Thyroid gland (tissue), 4 donors: ENCODE measurements at regions not wholly inside any gene's neighbourhood (a gene's known extent, or its start where the extent isn't known, plus 50 kb on each side); places are given as distances from the start of the nearest gene placed in this dataset.

Experiments used
- DNase-seq, 2 donors: peaks; one replicate each; pipeline ENCODE4 v3.0.0-alpha.2; 2019
- H3K27ac ChIP-seq, 3 donors: fragments of 200-600 bp; sonication (generic); 1 replicate in 2 of 3; 2 replicates in 1 of 3; pipeline ENCODE4 v1.5.1; 2016 to 2019; ENCODE audit warnings: mild to moderate bottlenecking in 1 of 3, moderate library complexity in 1 of 3
- H3K27me3 ChIP-seq: fragments of 200-600 bp; sonication (generic); one replicate; pipeline ENCODE4 v1.5.1; 2019
- H3K36me3 ChIP-seq, 2 donors: fragments of 200-600 bp; sonication (generic); one replicate each; pipeline ENCODE4 v1.5.1; 2016 to 2019
- H3K4me1 ChIP-seq, 2 donors: fragments of 200-600 bp; sonication (generic); one replicate each; pipeline ENCODE4 v1.5.1; 2017 to 2019
- H3K4me3 ChIP-seq, 3 donors: fragments of 200-600 bp; sonication (generic); replicated peaks in 1 of 3; 1 replicate in 2 of 3; 2 replicates in 1 of 3; pipeline ENCODE4 v1.5.1; 2016; ENCODE audit warnings: mild to moderate bottlenecking in 1 of 3
- H3K9me3 ChIP-seq: fragments of 200-600 bp; sonication (generic); one replicate; pipeline ENCODE4 v1.5.1; 2017
- POLR2A ChIP-seq, 2 donors: fragments of 450-650 bp; IDR thresholded peaks; one replicate each; pipeline ENCODE4 v1.6.1; 2017; ENCODE audit warnings: antibody characterized with exemption in 2 of 2, mild to moderate bottlenecking in 2 of 2, moderate library complexity in 1 of 2
- whole genome bisulfite sequencing, 2 donors: methylation state at CpG; one replicate each; pipeline ENCODE4 v1.1.5; 2017; 5-methylcytosine and 5-hydroxymethylcytosine counted together
- intact Hi-C: fragments of 100-400 bp; cut with DNase I; formaldehyde crosslinking; loops from one replicate; pipeline ENCODE4 v1.15.1; 2023
- TF ChIP-seq, protein P1 (sequence below), 6 experiments: fragments of 200-600 bp in 3 of 6; fragments of 450-650 bp in 3 of 6; sonication (generic) in 3 of 6; IDR thresholded peaks; one replicate each; pipeline ENCODE4 v1.5.1; 2016 to 2019; ENCODE audit warnings: antibody characterized with exemption in 6 of 6, mild to moderate bottlenecking in 2 of 6, inconsistent platforms in 1 of 6, moderate library complexity in 1 of 6

DNA sequence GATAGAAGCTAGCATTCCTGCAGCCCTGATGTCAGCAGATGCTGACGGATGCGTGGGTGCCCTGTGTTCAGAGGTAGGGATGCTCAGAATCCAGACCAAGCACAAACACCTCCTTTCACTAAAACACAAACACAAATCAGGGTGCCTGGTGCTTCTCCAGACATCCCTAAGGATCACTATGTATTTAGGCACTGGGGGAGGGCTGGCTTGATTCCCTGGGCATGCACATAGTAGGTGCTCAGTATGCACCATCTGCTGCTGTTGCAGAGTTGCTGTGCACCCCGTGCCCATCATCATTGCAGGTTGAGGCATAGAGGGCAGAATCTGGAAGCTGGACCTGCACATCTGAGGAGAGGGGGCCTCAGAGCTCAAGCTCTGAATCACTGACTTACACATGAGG, 114.8 kb downstream of the PHETA1 start:
- TF ChIP-seq POLR2A (IDR thresholded peaks at IDR 0.05): no peak
- TF ChIP-seq, protein P1, sequence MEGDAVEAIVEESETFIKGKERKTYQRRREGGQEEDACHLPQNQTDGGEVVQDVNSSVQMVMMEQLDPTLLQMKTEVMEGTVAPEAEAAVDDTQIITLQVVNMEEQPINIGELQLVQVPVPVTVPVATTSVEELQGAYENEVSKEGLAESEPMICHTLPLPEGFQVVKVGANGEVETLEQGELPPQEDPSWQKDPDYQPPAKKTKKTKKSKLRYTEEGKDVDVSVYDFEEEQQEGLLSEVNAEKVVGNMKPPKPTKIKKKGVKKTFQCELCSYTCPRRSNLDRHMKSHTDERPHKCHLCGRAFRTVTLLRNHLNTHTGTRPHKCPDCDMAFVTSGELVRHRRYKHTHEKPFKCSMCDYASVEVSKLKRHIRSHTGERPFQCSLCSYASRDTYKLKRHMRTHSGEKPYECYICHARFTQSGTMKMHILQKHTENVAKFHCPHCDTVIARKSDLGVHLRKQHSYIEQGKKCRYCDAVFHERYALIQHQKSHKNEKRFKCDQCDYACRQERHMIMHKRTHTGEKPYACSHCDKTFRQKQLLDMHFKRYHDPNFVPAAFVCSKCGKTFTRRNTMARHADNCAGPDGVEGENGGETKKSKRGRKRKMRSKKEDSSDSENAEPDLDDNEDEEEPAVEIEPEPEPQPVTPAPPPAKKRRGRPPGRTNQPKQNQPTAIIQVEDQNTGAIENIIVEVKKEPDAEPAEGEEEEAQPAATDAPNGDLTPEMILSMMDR (IDR thresholded peaks at IDR 0.05): no peak
- Histone ChIP-seq H3K4me1 (peaks cover 8 to 9% of the 10 kb centered on the region in 2 donors), H3K4me3 (no peak overlapping the region), H3K27me3 (no peaks in the 10 kb centered on the region), H3K9me3 (no peaks in the 10 kb centered on the region), H3K27ac (no peak overlapping the region), H3K36me3 (no peaks in the 10 kb centered on the region)
- intact Hi-C loops: no loop called here
- no peak for DNase-seq
- 73 to 76% methylated on average over 2 to 3 of the region's 3 CpGs for WGBS, 2 donors

DNA sequence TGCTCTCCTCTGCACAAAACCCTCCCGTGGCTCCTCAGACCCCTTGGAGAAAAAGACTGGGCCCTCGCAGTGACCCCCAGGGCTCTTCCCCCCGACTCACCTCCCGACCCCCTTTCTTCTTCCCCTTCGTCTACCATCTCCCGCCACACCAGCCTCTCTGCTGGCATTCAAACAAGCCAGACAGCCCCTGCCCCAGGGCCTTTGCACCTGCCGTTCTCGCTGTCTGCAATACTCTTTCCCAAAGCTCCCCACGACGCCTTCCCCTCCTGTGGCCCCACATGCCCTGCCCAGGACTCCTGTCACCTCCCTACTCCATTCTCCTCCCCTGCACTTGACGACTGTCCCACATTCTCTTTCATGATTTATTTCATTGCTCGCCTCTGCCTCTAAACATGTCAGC, 115.7 kb downstream of the PHETA1 start:
- intact Hi-C loops: no loop called here
- Histone ChIP-seq H3K27ac (no peak overlapping the region), H3K9me3 (no peaks in the 10 kb centered on the region), H3K27me3 (no peaks in the 10 kb centered on the region), H3K36me3 (no peaks in the 10 kb centered on the region), H3K4me1 (peaks cover 8 to 9% of the 10 kb centered on the region in 2 donors), H3K4me3 (no peak overlapping the region)
- 91 to 95% methylated on average over 12 of the region's 12 CpGs for WGBS, 2 donors
- no peak for DNase-seq
- TF ChIP-seq, protein P1 (IDR thresholded peaks at IDR 0.05): no peak

DNA sequence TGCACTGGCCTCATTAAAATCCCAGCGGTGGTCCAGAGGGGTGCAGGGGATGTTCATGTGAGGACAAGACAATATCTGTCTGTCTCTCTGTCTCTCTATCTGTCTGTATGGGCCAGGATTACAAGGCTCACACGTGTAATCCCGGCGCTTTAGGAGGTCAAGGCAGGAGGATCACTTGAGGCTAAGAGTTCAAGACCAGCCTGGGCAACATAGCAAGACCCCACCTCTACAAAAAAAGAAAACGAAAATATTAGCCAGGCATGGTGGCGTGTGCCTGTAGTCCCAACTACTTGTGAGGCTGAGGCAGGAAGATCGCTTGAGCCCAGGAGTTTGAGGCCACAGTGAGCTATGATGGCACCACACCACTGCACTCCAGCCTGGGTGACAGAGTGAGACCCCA, 117.1 kb downstream of the PHETA1 start:
- no peak for DNase-seq
- H3K9me3 ChIP-seq: no peaks in the 10 kb centered on the region
- H3K4me1 ChIP-seq: peaks cover 11 to 12% of the 10 kb centered on the region in 2 donors
- no peak overlapping the region for H3K27ac ChIP-seq
- TF ChIP-seq POLR2A (IDR thresholded peaks at IDR 0.05): no peak
- TF ChIP-seq, protein P1 (IDR thresholded peaks at IDR 0.05): no peak
- intact Hi-C loops: no loop called here
- no peak overlapping the region for H3K4me3 ChIP-seq
- no peaks in the 10 kb centered on the region for H3K27me3 ChIP-seq
- H3K36me3 ChIP-seq: no peaks in the 10 kb centered on the region
- 90 to 96% methylated on average over 7 of the region's 7 CpGs for WGBS, 2 donors

DNA sequence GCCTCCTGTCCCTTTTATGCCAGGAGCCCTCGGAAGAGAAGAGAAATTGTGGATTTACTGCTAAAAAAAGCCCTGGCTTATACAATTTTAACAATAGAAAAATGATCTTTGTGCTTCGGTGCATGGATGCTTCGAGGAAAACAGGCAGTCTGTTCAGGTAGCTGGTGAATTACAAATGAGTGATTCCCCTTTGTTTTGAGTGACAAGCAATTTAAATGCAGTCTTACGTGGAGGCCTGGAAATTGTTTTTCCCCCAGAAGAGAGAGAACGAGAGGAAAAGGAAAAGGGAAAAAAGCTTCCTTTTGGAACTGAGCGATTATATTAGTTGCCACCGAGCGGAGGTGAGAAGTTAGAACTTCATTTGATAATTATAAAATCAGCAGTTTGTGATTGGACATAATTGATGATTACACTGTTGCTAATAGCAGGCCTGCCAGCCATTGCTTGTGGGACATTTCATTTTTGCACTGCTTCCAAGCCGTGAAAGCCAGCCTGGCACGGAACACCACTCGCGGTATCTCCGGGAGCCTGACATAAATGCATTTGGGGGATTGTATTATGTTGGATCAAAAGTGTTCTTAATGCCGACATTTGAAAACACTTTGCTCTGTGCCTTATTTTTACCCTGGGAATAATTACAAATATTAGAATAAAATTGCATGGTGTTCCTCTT, 117.7 kb downstream of the PHETA1 start:
- intact Hi-C loops: no loop called here
- no peaks in the 10 kb centered on the region for H3K27me3 ChIP-seq
- H3K36me3 ChIP-seq: no peaks in the 10 kb centered on the region
- H3K9me3 ChIP-seq: no peaks in the 10 kb centered on the region
- 77 to 81% methylated on average over 14 of the region's 14 CpGs for WGBS, 2 donors
- peaks cover 11 to 12% of the 10 kb centered on the region in 2 donors for H3K4me1 ChIP-seq
- H3K4me3 ChIP-seq: no peak overlapping the region
- no peak overlapping the region for H3K27ac ChIP-seq
- no peak for DNase-seq
- TF ChIP-seq, protein P1 (IDR thresholded peaks at IDR 0.05): no peak
- no peak for TF ChIP-seq POLR2A (IDR thresholded peaks at IDR 0.05)

DNA sequence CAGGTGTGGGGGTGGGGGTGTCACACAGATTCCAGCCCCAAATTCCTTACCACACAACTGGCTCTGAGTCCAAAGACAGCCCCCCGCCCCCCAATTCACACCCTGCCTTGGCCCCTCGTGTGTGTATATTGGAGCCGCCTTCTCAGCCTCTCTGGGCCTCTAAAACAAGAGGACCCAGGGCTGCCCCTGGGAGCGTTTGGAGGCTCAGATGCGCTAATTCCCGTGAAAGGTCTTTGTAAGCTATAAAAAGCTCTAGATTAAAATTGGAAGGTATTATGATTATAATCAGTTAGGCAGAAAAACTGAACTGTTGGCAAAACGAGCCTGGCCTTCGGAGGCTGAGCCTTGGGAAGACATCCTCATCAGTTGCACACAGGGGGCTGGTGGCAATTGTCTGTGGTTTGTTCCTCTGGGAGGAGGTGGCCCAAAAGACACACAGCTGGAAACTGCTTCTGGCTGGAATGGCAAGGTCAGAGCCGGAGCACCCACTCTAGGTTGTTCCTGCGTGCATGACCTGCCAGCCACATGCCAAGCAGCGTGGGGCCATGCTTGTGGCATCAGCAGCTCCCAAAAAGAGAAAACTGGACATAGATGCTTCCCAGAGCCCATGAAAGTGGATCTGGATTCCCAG, 118.5 kb downstream of the PHETA1 start:
- intact Hi-C loops: no loop called here
- Histone ChIP-seq H3K27ac (no peak overlapping the region), H3K27me3 (no peaks in the 10 kb centered on the region), H3K9me3 (no peaks in the 10 kb centered on the region), H3K4me1 (peaks cover 11 to 12% of the 10 kb centered on the region in 2 donors), H3K4me3 (no peak overlapping the region), H3K36me3 (no peaks in the 10 kb centered on the region)
- DNase-seq: peak; percentile 26 to 44
- WGBS, 2 donors: 85 to 88% methylated on average over 10 of the region's 11 CpGs
- no peak for TF ChIP-seq POLR2A (IDR thresholded peaks at IDR 0.05)
- TF ChIP-seq, protein P1 (IDR thresholded peaks at IDR 0.05): no peak
